Kidney epithelial cell (primary cell): ENCODE measurements at regions not wholly inside any gene's neighbourhood (a gene's known extent, or its start where the extent isn't known, plus 50 kb on each side); places are given as distances from the start of the nearest gene placed in this dataset.

Experiments used
- DNase-seq: peaks from one replicate; pipeline ENCODE4 v3.0.0-alpha.2; 2010; ENCODE audit warnings: low read depth
- H3K27me3 ChIP-seq: 2 replicates; pipeline ENCODE4 v1.6.0; 2011; ENCODE audit warnings: low read length; ENCODE audit not compliant: control insufficient read depth, insufficient read depth
- H3K36me3 ChIP-seq: 2 replicates; pipeline ENCODE4 v1.5.1; 2011; ENCODE audit warnings: low read length; ENCODE audit not compliant: control insufficient read depth, insufficient read depth
- H3K4me3 ChIP-seq: 2 replicates; pipeline ENCODE4 v1.5.1; 2011; ENCODE audit warnings: low read depth, mild to moderate bottlenecking, control low read depth, low read length
- CTCF ChIP-seq: IDR thresholded peaks from 2 replicates; pipeline ENCODE4 v1.5.1; 2011; ENCODE audit warnings: mild to moderate bottlenecking, moderate library complexity, low read length, control low read depth, inconsistent platforms; ENCODE audit not compliant: insufficient read depth, poor library complexity, severe bottlenecking

- Histone ChIP-seq H3K4me3 (no peak overlapping the region), H3K36me3 (no peaks in the 10 kb centered on the region), H3K27me3 (peaks cover 21% of the 10 kb centered on the region)
- no peak for TF ChIP-seq CTCF
- DNase-seq = no peak
Measured at GRCh38 chr1:22231068-22231593, 88.2 kb upstream of the WNT4 start.

- Histone ChIP-seq H3K27me3 (peaks cover 23% of the 10 kb centered on the region), H3K4me3 (no peak overlapping the region), H3K36me3 (no peaks in the 10 kb centered on the region)
- no peak for DNase-seq
- TF ChIP-seq CTCF = no peak
Measured at GRCh38 chr1:22231995-22232690, 89.2 kb upstream of the WNT4 start.

GRCh38 chr1:22233222-22233621 lies 90.3 kb upstream of the WNT4 start:
- TF ChIP-seq CTCF = no peak

GRCh38 chr1:22234476-22235030 lies 91.7 kb upstream of the WNT4 start:
- Histone ChIP-seq H3K4me3 (no peak overlapping the region), H3K36me3 (no peaks in the 10 kb centered on the region), H3K27me3 (peaks cover 24% of the 10 kb centered on the region)
- no peak for TF ChIP-seq CTCF
- DNase-seq = no peak

More at GRCh38 chr1:22233222-22233621, 90.3 kb upstream of the WNT4 start:
- Histone ChIP-seq H3K27me3 (peaks cover 24% of the 10 kb centered on the region), H3K4me3 (no peak overlapping the region), H3K36me3 (no peaks in the 10 kb centered on the region)
- DNase-seq = no peak

GRCh38 chr1:22236166-22236565 lies 93.3 kb upstream of the WNT4 start:
- no peak overlapping the region for H3K4me3 ChIP-seq
- DNase-seq = no peak
- no peak for TF ChIP-seq CTCF
- peaks cover 24% of the 10 kb centered on the region for H3K27me3 ChIP-seq
- no peaks in the 10 kb centered on the region for H3K36me3 ChIP-seq

- H3K36me3 ChIP-seq = no peaks in the 10 kb centered on the region
- H3K4me3 ChIP-seq = no peak overlapping the region
- H3K27me3 ChIP-seq = peaks cover 24% of the 10 kb centered on the region
- TF ChIP-seq CTCF = no peak
- DNase-seq = no peak
Measured at GRCh38 chr1:22236900-22237299, 94.0 kb upstream of the WNT4 start.
